Tibial nerve (tissue), 3 donors: ENCODE measurements at regions not wholly inside any gene's neighbourhood (a gene's known extent, or its start where the extent isn't known, plus 50 kb on each side); places are given as distances from the start of the nearest gene placed in this dataset.
"Not testable (repeated sequence)": the region's sequence is repeated elsewhere in the genome, so short reads cannot be mapped to it uniquely, and the experiment has no call there.

Source experiments
- CTCF ChIP-seq, 5 experiments: fragments of 200-600 bp in 3 of 5; fragments of 450-650 bp in 2 of 5; sonication (generic) in 3 of 5; IDR thresholded peaks; one replicate each; pipeline ENCODE4 v1.5.1; 2016 to 2019; ENCODE audit warnings: antibody characterized with exemption in 5 of 5, mild to moderate bottlenecking in 3 of 5, moderate library complexity in 2 of 5
- POLR2A ChIP-seq, 2 donors: fragments of 450-650 bp; IDR thresholded peaks; one replicate each; pipeline ENCODE4 v1.6.1; 2017; ENCODE audit warnings: antibody characterized with exemption in 2 of 2, mild to moderate bottlenecking in 2 of 2, moderate library complexity in 2 of 2

- not testable (repeated sequence) for TF ChIP-seq CTCF, POLR2A (IDR thresholded peaks at IDR 0.05)
These were observed 79.1 kb upstream of the MELK start for GRCh38 chr9:36493564-36493963.
